ENCODE measurements at regions not wholly inside any gene's neighbourhood (a gene's known extent, or its start where the extent isn't known, plus 50 kb on each side); places are given as distances from the start of the nearest gene placed in this dataset.

GRCh38 chrX:14079891-14080430 lies 50.3 kb upstream of the GEMIN8 start:
- TF ChIP-seq CTCF (IDR thresholded peaks at IDR 0.05; ENCODE audit: low read depth, low read length, missing control alignments): no peak
- DNase-seq (ENCODE audit: low read depth): no peak
- H3K4me3 ChIP-seq (ENCODE audit: low read depth, low read length): no peak overlapping the region
